ENCODE measurements at regions not wholly inside any gene's neighbourhood (a gene's known extent, or its start where the extent isn't known, plus 50 kb on each side); places are given as distances from the start of the nearest gene placed in this dataset.

- TF ChIP-seq CTCF (IDR thresholded peaks at IDR 0.05) = no peak
- TF ChIP-seq ZSCAN20 (CRISPR knock-in tag; IDR thresholded peaks at IDR 0.05) = no peak
- no peak for TF ChIP-seq RFX5 (IDR thresholded peaks at IDR 0.05)
- TF ChIP-seq REST (IDR thresholded peaks at IDR 0.05) = no peak
- no peak for TF ChIP-seq POLR2A (IDR thresholded peaks at IDR 0.05; ENCODE audit: low read length)
- no peak for TF ChIP-seq CBX2 (IDR thresholded peaks at IDR 0.05; ENCODE audit: borderline replicate concordance, low read depth)
- no peak for TF ChIP-seq NFE2L2 (conservative IDR thresholded peaks at IDR 0.05; ENCODE audit: low read length)
- no peak for TF ChIP-seq EP300 (IDR thresholded peaks at IDR 0.05)
- no peak for TF ChIP-seq PHF8 (IDR thresholded peaks at IDR 0.05; ENCODE audit: borderline replicate concordance, low read depth)
- no peak for TF ChIP-seq KDM1A (IDR thresholded peaks at IDR 0.05; ENCODE audit: low read depth)
- no peak for TF ChIP-seq CHD4 (IDR thresholded peaks at IDR 0.05; ENCODE audit: borderline replicate concordance)
- TF ChIP-seq USF2 (IDR thresholded peaks at IDR 0.05) = no peak
These were observed 279.3 kb upstream of the FLRT2 start for GRCh38 chr14:85250414-85251189.
